B cell (primary cell): ENCODE measurements at regions not wholly inside any gene's neighbourhood (a gene's known extent, or its start where the extent isn't known, plus 50 kb on each side); places are given as distances from the start of the nearest gene placed in this dataset.

Source experiments
- ATAC-seq: fragments of 200-7000 bp; cut with Tn5 transposase; one replicate; pipeline ENCODE4 v1.10.0; 2021; ENCODE audit warnings: low read depth, mild to moderate bottlenecking, moderate number of reproducible peaks, moderate library complexity
- CTCF ChIA-PET: fragments of 350-600 bp; sonication (Branson Sonifier 250); formaldehyde crosslinking; loops from one replicate; lab custom pipeline; 2021; ENCODE audit warnings: antibody characterized with exemption, inconsistent platforms; lab: Charles Lee
- POLR2A ChIA-PET: fragments of 350-600 bp; sonication (Branson Sonifier 250); formaldehyde crosslinking; loops from one replicate; lab custom pipeline; 2021; ENCODE audit warnings: antibody characterized with exemption; lab: Charles Lee
- DNase-seq: peaks from one replicate; pipeline ENCODE4 v3.0.0; 2013
- H2AFZ ChIP-seq: 2 replicates; pipeline ENCODE4 v1.6.1; 2012; ENCODE audit warnings: mild to moderate bottlenecking, low read depth, low read length; ENCODE audit not compliant: insufficient read depth, poor library complexity, severe bottlenecking
- H3K27ac ChIP-seq, 2 donors: 1 replicate in 1 of 2; 2 replicates in 1 of 2; pipeline ENCODE4 v1.5.1; 2012 to 2013; ENCODE audit warnings: low read length in 2 of 2, mild to moderate bottlenecking in 2 of 2, moderate library complexity in 1 of 2
- H3K27me3 ChIP-seq, 4 experiments: fragments of 200-600 bp in 1 of 4; sonication (generic) in 1 of 4; replicated peaks in 1 of 4; 1 replicate in 2 of 4; 2 replicates in 2 of 4; pipeline versions ENCODE4 v1.6.1 to v1.7.0; 2013 to 2016; ENCODE audit warnings: low read length in 3 of 4, mild to moderate bottlenecking in 2 of 4, mixed read lengths in 1 of 4, moderate library complexity in 1 of 4; ENCODE audit not compliant: insufficient read depth in 4 of 4, control insufficient read depth in 3 of 4; ENCODE audit errors: control extremely low read depth in 1 of 4
- H3K36me3 ChIP-seq, 2 experiments: replicated peaks in 1 of 2; 1 replicate in 1 of 2; 2 replicates in 1 of 2; pipeline versions ENCODE4 v1.6.1 to v1.7.1; 2013; ENCODE audit warnings: low read length in 1 of 2; ENCODE audit not compliant: insufficient read depth in 2 of 2, control insufficient read depth in 1 of 2; ENCODE audit errors: control extremely low read depth in 1 of 2, extremely low read depth in 1 of 2
- H3K4me1 ChIP-seq, 2 donors: fragments of 200-600 bp in 1 of 2; sonication (generic) in 1 of 2; 1 replicate in 1 of 2; 2 replicates in 1 of 2; pipeline versions ENCODE4 v1.5.1 to v1.6.1; 2013 to 2017; ENCODE audit warnings: low read length in 2 of 2; ENCODE audit not compliant: control insufficient read depth in 2 of 2, insufficient read depth in 2 of 2
- H3K4me2 ChIP-seq: replicated peaks from 2 replicates; pipeline ENCODE3; 2012; ENCODE audit warnings: mild to moderate bottlenecking, low read depth, low read length; ENCODE audit not compliant: poor library complexity, severe bottlenecking
- H3K4me3 ChIP-seq, 5 experiments: fragments of 200-600 bp in 1 of 5; sonication (generic) in 1 of 5; 1 replicate in 3 of 5; 2 replicates in 2 of 5; pipeline versions ENCODE4 v1.5.1 to v1.7.0; 2011 to 2016; ENCODE audit warnings: low read length in 4 of 5, mild to moderate bottlenecking in 4 of 5, low read depth in 2 of 5, control low read depth in 1 of 5, moderate library complexity in 1 of 5; ENCODE audit not compliant: insufficient read depth in 1 of 5; ENCODE audit errors: control extremely low read depth in 1 of 5, extremely low read depth in 1 of 5
- H3K79me2 ChIP-seq: fragments of 200-600 bp; sonication (generic); one replicate; pipeline ENCODE4 v1.6.0; 2016; ENCODE audit warnings: low read length; ENCODE audit not compliant: control insufficient read depth, insufficient read depth
- H3K9ac ChIP-seq: fragments of 200-600 bp; sonication (generic); 2 replicates; pipeline ENCODE4 v1.6.1; 2017; ENCODE audit warnings: mild to moderate bottlenecking, low read length, moderate library complexity
- H3K9me3 ChIP-seq, 3 donors: one replicate each; pipeline versions ENCODE4 v1.6.1 to v1.7.1; 2013; ENCODE audit warnings: low read length in 2 of 3; ENCODE audit not compliant: control insufficient read depth in 2 of 3, insufficient read depth in 1 of 3; ENCODE audit errors: control extremely low read depth in 1 of 3
- H4K20me1 ChIP-seq: 2 replicates; pipeline ENCODE4 v1.6.0; 2012; ENCODE audit warnings: mild to moderate bottlenecking, low read length; ENCODE audit not compliant: insufficient read depth, control insufficient read depth, poor library complexity, severe bottlenecking
- H3K27ac Mint-ChIP-seq: one replicate; pipeline ENCODE4 v1.8.0; 2021; ENCODE audit warnings: mixed read lengths
- H3K27me3 Mint-ChIP-seq: one replicate; pipeline ENCODE4 v1.8.0; 2021; ENCODE audit warnings: mixed read lengths
- H3K4me1 Mint-ChIP-seq: one replicate; pipeline ENCODE4 v1.8.0; 2021; ENCODE audit warnings: mixed read lengths
- H3K4me3 Mint-ChIP-seq: one replicate; pipeline ENCODE4 v1.8.0; 2021; ENCODE audit warnings: mixed read lengths
- H3K9me3 Mint-ChIP-seq: one replicate; pipeline ENCODE4 v1.8.0; 2022; ENCODE audit warnings: mixed read lengths; ENCODE audit not compliant: insufficient read depth
- EZH2 ChIP-seq: IDR thresholded peaks from 2 replicates; pipeline ENCODE4 v1.6.1; 2012; ENCODE audit warnings: borderline replicate concordance, low read depth, mild to moderate bottlenecking, moderate library complexity, low read length; ENCODE audit not compliant: insufficient read depth, poor library complexity, severe bottlenecking
- WGBS: methylation state at CpG from one replicate; pipeline ENCODE4 v1.1.5; 2013; ENCODE audit warnings: missing lambda C conversion rate; ENCODE audit not compliant: insufficient coverage; 5-methylcytosine and 5-hydroxymethylcytosine counted together
- intact Hi-C: fragments of 100-400 bp; cut with micrococcal nuclease; formaldehyde crosslinking; loops from one replicate; pipeline ENCODE4 v1.10.0; 2022
- TF ChIP-seq, protein P1 (sequence below): fragments of 200-600 bp; IDR thresholded peaks from one replicate; pipeline ENCODE4 v1.8.0; 2022; ENCODE audit warnings: antibody characterized with exemption, mild to moderate bottlenecking

GRCh38 chr18:22739789-22740188 is 193.3 kb upstream of the RBBP8 start:
- Histone ChIP-seq H3K4me3 (no peak overlapping the region), H4K20me1 (no peaks in the 10 kb centered on the region), H3K9ac (no peak overlapping the region), H3K4me2 (no peak overlapping the region), H3K79me2 (no peaks in the 10 kb centered on the region), H3K27me3 (no peaks in the 10 kb centered on the region), H2AFZ (no peak overlapping the region), H3K4me1 (no peaks in the 10 kb centered on the region), H3K9me3 (peaks cover 0 to under 1% (median 0%) of the 10 kb centered on the region in 3 donors), H3K27ac (no peak overlapping the region), H3K36me3 (no peaks in the 10 kb centered on the region)
- no peak for ATAC-seq
- Mint-ChIP-seq H3K4me1 (peaks cover 6% of the 10 kb centered on the region), H3K4me3 (no peak overlapping the region), H3K9me3 (peaks cover 6% of the 10 kb centered on the region), H3K27me3 (peaks cover 15% of the 10 kb centered on the region), H3K27ac (no peak overlapping the region)
- TF ChIP-seq, protein P1, sequence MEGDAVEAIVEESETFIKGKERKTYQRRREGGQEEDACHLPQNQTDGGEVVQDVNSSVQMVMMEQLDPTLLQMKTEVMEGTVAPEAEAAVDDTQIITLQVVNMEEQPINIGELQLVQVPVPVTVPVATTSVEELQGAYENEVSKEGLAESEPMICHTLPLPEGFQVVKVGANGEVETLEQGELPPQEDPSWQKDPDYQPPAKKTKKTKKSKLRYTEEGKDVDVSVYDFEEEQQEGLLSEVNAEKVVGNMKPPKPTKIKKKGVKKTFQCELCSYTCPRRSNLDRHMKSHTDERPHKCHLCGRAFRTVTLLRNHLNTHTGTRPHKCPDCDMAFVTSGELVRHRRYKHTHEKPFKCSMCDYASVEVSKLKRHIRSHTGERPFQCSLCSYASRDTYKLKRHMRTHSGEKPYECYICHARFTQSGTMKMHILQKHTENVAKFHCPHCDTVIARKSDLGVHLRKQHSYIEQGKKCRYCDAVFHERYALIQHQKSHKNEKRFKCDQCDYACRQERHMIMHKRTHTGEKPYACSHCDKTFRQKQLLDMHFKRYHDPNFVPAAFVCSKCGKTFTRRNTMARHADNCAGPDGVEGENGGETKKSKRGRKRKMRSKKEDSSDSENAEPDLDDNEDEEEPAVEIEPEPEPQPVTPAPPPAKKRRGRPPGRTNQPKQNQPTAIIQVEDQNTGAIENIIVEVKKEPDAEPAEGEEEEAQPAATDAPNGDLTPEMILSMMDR, result no peak
- TF ChIP-seq EZH2, result no peak
- no peak for DNase-seq
- ChIA-PET CTCF (no interaction called here), POLR2A (no interaction called here)
- no CpG with 5 or more reads among the region's 4 CpGs for WGBS
- intact Hi-C loops, result no loop called here

DNA sequence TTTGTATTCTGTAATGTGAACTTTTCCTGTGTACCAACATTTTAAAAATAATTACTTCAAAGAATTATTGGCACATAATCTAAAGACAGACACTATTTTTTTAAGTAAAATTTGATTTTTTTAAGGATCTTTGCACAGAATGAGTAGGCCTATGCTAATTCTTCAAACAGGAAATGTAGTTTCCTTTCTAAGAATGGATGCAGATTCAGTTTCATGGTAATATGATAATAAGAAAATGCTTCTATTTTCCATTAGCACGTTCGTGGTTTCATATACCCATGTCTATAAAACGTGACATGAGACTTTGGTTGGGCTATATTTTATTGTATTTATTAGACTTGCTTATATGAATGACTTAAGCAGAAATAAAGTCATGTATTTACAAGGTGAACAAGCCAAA is 191.8 kb upstream of the RBBP8 start:
- Histone ChIP-seq H3K9ac (no peak overlapping the region), H3K4me3 (no peak overlapping the region), H4K20me1 (no peaks in the 10 kb centered on the region), H3K36me3 (no peaks in the 10 kb centered on the region), H2AFZ (no peak overlapping the region), H3K4me1 (no peaks in the 10 kb centered on the region), H3K79me2 (no peaks in the 10 kb centered on the region), H3K4me2 (no peak overlapping the region), H3K9me3 (peaks cover 0 to 1% (median 0%) of the 10 kb centered on the region in 3 donors), H3K27ac (no peak overlapping the region), H3K27me3 (no peaks in the 10 kb centered on the region)
- ATAC-seq (no peak), DNase-seq (no peak)
- Mint-ChIP-seq H3K4me1 (peaks cover 6% of the 10 kb centered on the region), H3K4me3 (no peak overlapping the region), H3K9me3 (peaks cover 12% of the 10 kb centered on the region), H3K27ac (no peak overlapping the region), H3K27me3 (peaks cover 24% of the 10 kb centered on the region)
- CTCF ChIA-PET, result no interaction called here
- intact Hi-C loops, result no loop called here
- POLR2A ChIA-PET, result no interaction called here
- no peak for TF ChIP-seq EZH2
- TF ChIP-seq, protein P1, result no peak
- no CpG with 5 or more reads among the region's 3 CpGs for WGBS
